ENCODE measurements at regions not wholly inside any gene's neighbourhood (a gene's known extent, or its start where the extent isn't known, plus 50 kb on each side); places are given as distances from the start of the nearest gene placed in this dataset.

- no peak for DNase-seq (ENCODE audit: low read depth)
Measured at GRCh38 chr4:128364565-128364964, 77.0 kb upstream of the PGRMC2 start.

- no peak for DNase-seq (ENCODE audit: low read depth)
Measured at GRCh38 chr4:128363966-128364365, 76.4 kb upstream of the PGRMC2 start.

- DNase-seq (ENCODE audit: low read depth), result no peak
Measured at GRCh38 chr4:128362760-128363159, 75.1 kb upstream of the PGRMC2 start.

- no peak for DNase-seq (ENCODE audit: low read depth)
Measured at GRCh38 chr4:128359422-128359821, 71.8 kb upstream of the PGRMC2 start.

- no peak for DNase-seq (ENCODE audit: low read depth)
Measured at GRCh38 chr4:128358913-128359279, 71.3 kb upstream of the PGRMC2 start.

- peak; percentile 43 for DNase-seq (ENCODE audit: low read depth)
Measured at GRCh38 chr4:128358231-128358912, 70.8 kb upstream of the PGRMC2 start.

- DNase-seq (ENCODE audit: low read depth), result no peak
Measured at GRCh38 chr4:128357286-128357685, 69.7 kb upstream of the PGRMC2 start.

- peak; percentile 26 for DNase-seq (ENCODE audit: low read depth)
Measured at GRCh38 chr4:128355305-128355704, 67.7 kb upstream of the PGRMC2 start.

- peak; percentile 94 for DNase-seq (ENCODE audit: low read depth)
Measured at GRCh38 chr4:128354205-128354821, 66.7 kb upstream of the PGRMC2 start.

GRCh38 chr4:128353791-128354190 lies 66.2 kb upstream of the PGRMC2 start:
- peak; percentile 33 for DNase-seq (ENCODE audit: low read depth)

GRCh38 chr4:128351502-128351901 lies 63.9 kb upstream of the PGRMC2 start:
- DNase-seq (ENCODE audit: low read depth), result no peak

- no peak for DNase-seq (ENCODE audit: low read depth)
Measured at GRCh38 chr4:128350449-128351045, 62.9 kb upstream of the PGRMC2 start.

- no peak for DNase-seq (ENCODE audit: low read depth)
Measured at GRCh38 chr4:128349921-128350320, 62.3 kb upstream of the PGRMC2 start.

GRCh38 chr4:128347930-128348660 lies 60.5 kb upstream of the PGRMC2 start:
- no peak for DNase-seq (ENCODE audit: low read depth)

GRCh38 chr4:128347175-128347868 lies 59.7 kb upstream of the PGRMC2 start:
- DNase-seq (ENCODE audit: low read depth), result no peak

- DNase-seq (ENCODE audit: low read depth), result no peak
Measured at GRCh38 chr4:128346054-128346716, 58.6 kb upstream of the PGRMC2 start.

- no peak for DNase-seq (ENCODE audit: low read depth)
Measured at GRCh38 chr4:128345650-128346049, 58.0 kb upstream of the PGRMC2 start.

GRCh38 chr4:128342762-128343161 lies 55.1 kb upstream of the PGRMC2 start:
- no peak for DNase-seq (ENCODE audit: low read depth)

GRCh38 chr4:128341634-128342033 lies 54.0 kb upstream of the PGRMC2 start:
- DNase-seq (ENCODE audit: low read depth), result no peak

- DNase-seq (ENCODE audit: low read depth), result peak; percentile 85
Measured at GRCh38 chr4:128338634-128339355, 51.2 kb upstream of the PGRMC2 start.
